PC-3 (cell line): ENCODE measurements at regions not wholly inside any gene's neighbourhood (a gene's known extent, or its start where the extent isn't known, plus 50 kb on each side); places are given as distances from the start of the nearest gene placed in this dataset.

Experiments used
- EZH2 ChIP-seq: fragments of 300-600 bp; sonication (generic); IDR thresholded peaks from one replicate; pipeline ENCODE4 v1.6.1; 2017; ENCODE audit warnings: antibody characterized with exemption, mild to moderate bottlenecking, low read length; ENCODE audit not compliant: unreplicated experiment
- EZH2phosphoT487 ChIP-seq: fragments of 300-600 bp; sonication (generic); IDR thresholded peaks from 2 replicates; pipeline ENCODE4 v1.6.1; 2018; ENCODE audit warnings: mild to moderate bottlenecking, antibody characterized with exemption, low read length, borderline replicate concordance
- TF ChIP-seq, protein P1 (sequence below): fragments of 300-600 bp; sonication (generic); conservative IDR thresholded peaks from 2 replicates; pipeline ENCODE4 v1.5.1; 2017; ENCODE audit warnings: antibody characterized with exemption, low read depth, mild to moderate bottlenecking, low read length

DNA sequence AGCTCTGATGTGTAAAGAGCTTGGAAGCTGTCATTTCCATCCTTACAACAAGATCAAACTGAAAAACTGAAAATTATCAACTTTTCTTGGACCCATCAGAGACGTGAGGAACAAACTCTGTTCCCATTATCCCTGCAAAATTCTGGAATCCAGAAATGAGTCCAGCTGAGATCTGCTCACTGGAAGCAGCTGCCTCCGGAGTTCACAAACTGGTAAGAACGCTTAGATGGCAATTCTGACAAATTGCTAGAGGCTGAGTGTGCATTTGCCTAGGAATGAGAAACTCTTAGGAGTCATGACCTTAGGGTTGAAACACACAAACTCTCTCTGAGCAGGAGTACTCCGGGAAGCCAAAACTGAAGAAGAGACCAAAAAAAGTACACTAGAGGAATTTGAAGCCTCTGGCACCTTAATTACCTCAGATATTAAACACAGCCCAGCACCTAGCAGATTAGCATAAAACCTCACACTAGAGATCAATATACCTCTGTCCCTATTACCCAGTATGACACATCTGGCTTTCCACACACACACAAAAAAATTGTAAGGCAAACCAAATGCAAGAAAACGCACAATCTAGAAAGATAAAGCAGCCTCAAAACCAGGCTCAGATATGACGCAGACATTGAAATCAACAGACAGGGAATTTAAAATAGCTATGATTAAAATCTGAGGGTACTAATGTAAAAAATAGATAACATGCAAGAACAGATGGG, 233.5 kb upstream of the SGK1 start:
- TF ChIP-seq, protein P1, sequence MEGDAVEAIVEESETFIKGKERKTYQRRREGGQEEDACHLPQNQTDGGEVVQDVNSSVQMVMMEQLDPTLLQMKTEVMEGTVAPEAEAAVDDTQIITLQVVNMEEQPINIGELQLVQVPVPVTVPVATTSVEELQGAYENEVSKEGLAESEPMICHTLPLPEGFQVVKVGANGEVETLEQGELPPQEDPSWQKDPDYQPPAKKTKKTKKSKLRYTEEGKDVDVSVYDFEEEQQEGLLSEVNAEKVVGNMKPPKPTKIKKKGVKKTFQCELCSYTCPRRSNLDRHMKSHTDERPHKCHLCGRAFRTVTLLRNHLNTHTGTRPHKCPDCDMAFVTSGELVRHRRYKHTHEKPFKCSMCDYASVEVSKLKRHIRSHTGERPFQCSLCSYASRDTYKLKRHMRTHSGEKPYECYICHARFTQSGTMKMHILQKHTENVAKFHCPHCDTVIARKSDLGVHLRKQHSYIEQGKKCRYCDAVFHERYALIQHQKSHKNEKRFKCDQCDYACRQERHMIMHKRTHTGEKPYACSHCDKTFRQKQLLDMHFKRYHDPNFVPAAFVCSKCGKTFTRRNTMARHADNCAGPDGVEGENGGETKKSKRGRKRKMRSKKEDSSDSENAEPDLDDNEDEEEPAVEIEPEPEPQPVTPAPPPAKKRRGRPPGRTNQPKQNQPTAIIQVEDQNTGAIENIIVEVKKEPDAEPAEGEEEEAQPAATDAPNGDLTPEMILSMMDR: no peak
- no peak for TF ChIP-seq EZH2
- TF ChIP-seq EZH2phosphoT487: no peak
